ENCODE measurements at regions not wholly inside any gene's neighbourhood (a gene's known extent, or its start where the extent isn't known, plus 50 kb on each side); places are given as distances from the start of the nearest gene placed in this dataset.

- no peak for DNase-seq (ENCODE audit: low read depth)
- no peak overlapping the region for H3K4me3 ChIP-seq (ENCODE audit: low read depth, low read length)
- no peak for TF ChIP-seq CTCF (conservative IDR thresholded peaks at IDR 0.05; ENCODE audit: low read depth, low read length)
Measured at GRCh38 chr10:132992433-132993215, 50.3 kb upstream of the CFAP46 start.
